ENCODE measurements at regions not wholly inside any gene's neighbourhood (a gene's known extent, or its start where the extent isn't known, plus 50 kb on each side); places are given as distances from the start of the nearest gene placed in this dataset.

- ChIA-PET RAD21 (ENCODE audit: low non-redundant PET in 1 of 2, low total read pairs in 2 of 2, uncharacterized antibody in 2 of 2, unreplicated experiment in 2 of 2) (no interaction called here), POLR2A (no interaction called here), CTCF (no interaction called here)
- no peak overlapping the region for H3K27ac ChIP-seq (ENCODE audit: low read depth, low read length)
- H3K4me1 ChIP-seq (ENCODE audit: control insufficient read depth in 1 of 2, insufficient read depth in 2 of 2, low read length in 2 of 2) = peaks cover 0 to 6% of the 10 kb centered on the region in 2 experiments; a peak in 2 of 4 replicates
- no TSS peak for BruUV-seq (replicated peaks)
- H3K9ac ChIP-seq (ENCODE audit: low read length) = no peak overlapping the region
- H3K9me3 ChIP-seq (ENCODE audit: control insufficient read depth in 1 of 2, insufficient read depth in 1 of 2, low read depth in 1 of 2, low read length in 2 of 2) = no peaks in the 10 kb centered on the region
- no peak overlapping the region for H3K4me2 ChIP-seq (ENCODE audit: low read length)
- no peaks in the 10 kb centered on the region for H3K9me2 ChIP-seq (ENCODE audit: insufficient read depth)
- TF ChIP-seq, protein P1, sequence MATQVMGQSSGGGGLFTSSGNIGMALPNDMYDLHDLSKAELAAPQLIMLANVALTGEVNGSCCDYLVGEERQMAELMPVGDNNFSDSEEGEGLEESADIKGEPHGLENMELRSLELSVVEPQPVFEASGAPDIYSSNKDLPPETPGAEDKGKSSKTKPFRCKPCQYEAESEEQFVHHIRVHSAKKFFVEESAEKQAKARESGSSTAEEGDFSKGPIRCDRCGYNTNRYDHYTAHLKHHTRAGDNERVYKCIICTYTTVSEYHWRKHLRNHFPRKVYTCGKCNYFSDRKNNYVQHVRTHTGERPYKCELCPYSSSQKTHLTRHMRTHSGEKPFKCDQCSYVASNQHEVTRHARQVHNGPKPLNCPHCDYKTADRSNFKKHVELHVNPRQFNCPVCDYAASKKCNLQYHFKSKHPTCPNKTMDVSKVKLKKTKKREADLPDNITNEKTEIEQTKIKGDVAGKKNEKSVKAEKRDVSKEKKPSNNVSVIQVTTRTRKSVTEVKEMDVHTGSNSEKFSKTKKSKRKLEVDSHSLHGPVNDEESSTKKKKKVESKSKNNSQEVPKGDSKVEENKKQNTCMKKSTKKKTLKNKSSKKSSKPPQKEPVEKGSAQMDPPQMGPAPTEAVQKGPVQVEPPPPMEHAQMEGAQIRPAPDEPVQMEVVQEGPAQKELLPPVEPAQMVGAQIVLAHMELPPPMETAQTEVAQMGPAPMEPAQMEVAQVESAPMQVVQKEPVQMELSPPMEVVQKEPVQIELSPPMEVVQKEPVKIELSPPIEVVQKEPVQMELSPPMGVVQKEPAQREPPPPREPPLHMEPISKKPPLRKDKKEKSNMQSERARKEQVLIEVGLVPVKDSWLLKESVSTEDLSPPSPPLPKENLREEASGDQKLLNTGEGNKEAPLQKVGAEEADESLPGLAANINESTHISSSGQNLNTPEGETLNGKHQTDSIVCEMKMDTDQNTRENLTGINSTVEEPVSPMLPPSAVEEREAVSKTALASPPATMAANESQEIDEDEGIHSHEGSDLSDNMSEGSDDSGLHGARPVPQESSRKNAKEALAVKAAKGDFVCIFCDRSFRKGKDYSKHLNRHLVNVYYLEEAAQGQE (IDR thresholded peaks at IDR 0.05; ENCODE audit: low read depth) = no peak
- TF ChIP-seq EZH2 (IDR thresholded peaks at IDR 0.05) (no peak), ZNF274 (IDR thresholded peaks at IDR 0.05; ENCODE audit: low read depth, low read length) (no peak), CBX3 (IDR thresholded peaks at IDR 0.05; ENCODE audit: low read depth) (no peak), EGR1 (IDR thresholded peaks at IDR 0.05; ENCODE audit: low read depth) (no peak), POLR2AphosphoS5 (IDR thresholded peaks at IDR 0.05; ENCODE audit: low read depth, low read length) (no peak), JUND (IDR thresholded peaks at IDR 0.05) (no peak), ELF1 (IDR thresholded peaks at IDR 0.05; ENCODE audit: borderline replicate concordance, low read depth) (no peak), SP1 (IDR thresholded peaks at IDR 0.05; ENCODE audit: low read depth) (no peak), SRF (IDR thresholded peaks at IDR 0.05; ENCODE audit: low read depth) (no peak), SIN3A (IDR thresholded peaks at IDR 0.05; ENCODE audit: low read depth) (no peak), POLR2A (IDR thresholded peaks at IDR 0.05; ENCODE audit: borderline replicate concordance, extremely low read depth, insufficient read depth, insufficient read length) (no peak), TCF7L2 (IDR thresholded peaks at IDR 0.05; ENCODE audit: borderline replicate concordance, extremely low read depth, insufficient read depth, insufficient read length) (no peak), YY1 (IDR thresholded peaks at IDR 0.05; ENCODE audit: extremely low read depth, insufficient replicate concordance, low read depth, low read length) (no peak), MAX (IDR thresholded peaks at IDR 0.05) (no peak), ATF3 (IDR thresholded peaks at IDR 0.05) (no peak), FOSL1 (IDR thresholded peaks at IDR 0.05; ENCODE audit: low read depth) (no peak), RAD21 (IDR thresholded peaks at IDR 0.05; ENCODE audit: low read depth) (no peak)
- TF ChIP-seq, protein P2, sequence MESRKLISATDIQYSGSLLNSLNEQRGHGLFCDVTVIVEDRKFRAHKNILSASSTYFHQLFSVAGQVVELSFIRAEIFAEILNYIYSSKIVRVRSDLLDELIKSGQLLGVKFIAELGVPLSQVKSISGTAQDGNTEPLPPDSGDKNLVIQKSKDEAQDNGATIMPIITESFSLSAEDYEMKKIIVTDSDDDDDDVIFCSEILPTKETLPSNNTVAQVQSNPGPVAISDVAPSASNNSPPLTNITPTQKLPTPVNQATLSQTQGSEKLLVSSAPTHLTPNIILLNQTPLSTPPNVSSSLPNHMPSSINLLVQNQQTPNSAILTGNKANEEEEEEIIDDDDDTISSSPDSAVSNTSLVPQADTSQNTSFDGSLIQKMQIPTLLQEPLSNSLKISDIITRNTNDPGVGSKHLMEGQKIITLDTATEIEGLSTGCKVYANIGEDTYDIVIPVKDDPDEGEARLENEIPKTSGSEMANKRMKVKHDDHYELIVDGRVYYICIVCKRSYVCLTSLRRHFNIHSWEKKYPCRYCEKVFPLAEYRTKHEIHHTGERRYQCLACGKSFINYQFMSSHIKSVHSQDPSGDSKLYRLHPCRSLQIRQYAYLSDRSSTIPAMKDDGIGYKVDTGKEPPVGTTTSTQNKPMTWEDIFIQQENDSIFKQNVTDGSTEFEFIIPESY (IDR thresholded peaks at IDR 0.05; ENCODE audit: extremely low read depth, insufficient replicate concordance, low read length) = no peak
- H3K27me3 ChIP-seq (ENCODE audit: insufficient read depth, low read length) = no peaks in the 10 kb centered on the region
- DNase-seq (ENCODE audit: low read depth, low spot score) (no peak), ATAC-seq (no peak)
- no peaks in the 10 kb centered on the region for H4K20me1 ChIP-seq (ENCODE audit: insufficient read depth)
- H2AFZ ChIP-seq (ENCODE audit: low read depth, low read length, poor library complexity, severe bottlenecking) = no peak overlapping the region
- no peaks in the 10 kb centered on the region for H3K36me3 ChIP-seq (ENCODE audit: control insufficient read depth in 1 of 2, insufficient read depth in 2 of 2, low read length in 2 of 2)
- H3K4me3 ChIP-seq (replicated peaks in 1 of 2; ENCODE audit: low read depth in 1 of 2, low read length in 2 of 2) = no peak overlapping the region
- intact Hi-C loops (cut with micrococcal nuclease) = no loop called here
- no peaks in the 10 kb centered on the region for H3K79me2 ChIP-seq (ENCODE audit: insufficient read depth, low read length)
These were observed 86.1 kb upstream of the CD83 start for GRCh38 chr6:14031516-14031915.

Data from HCT116 (cell line).